Keratinocyte (primary cell): ENCODE measurements at regions not wholly inside any gene's neighbourhood (a gene's known extent, or its start where the extent isn't known, plus 50 kb on each side); places are given as distances from the start of the nearest gene placed in this dataset.

Experiments
- EZH2 ChIP-seq: IDR thresholded peaks from one replicate; pipeline ENCODE4 v1.6.1; 2012; ENCODE audit warnings: inconsistent platforms, mild to moderate bottlenecking, low read length, moderate library complexity
- TF ChIP-seq, protein P1 (sequence below), 3 experiments: IDR thresholded peaks in 1 of 3; conservative IDR thresholded peaks in 1 of 3; optimal IDR thresholded peaks in 1 of 3; 2 replicates in 2 of 3; 3 replicates in 1 of 3; pipeline versions ENCODE3 to v1.5.1; 2011; ENCODE audit warnings: low read length in 3 of 3, mild to moderate bottlenecking in 3 of 3, moderate library complexity in 2 of 3, control low read depth in 1 of 3, inconsistent platforms in 1 of 3; ENCODE audit not compliant: insufficient read depth in 2 of 3; ENCODE audit errors: extremely low read depth in 1 of 3

- TF ChIP-seq, protein P1, sequence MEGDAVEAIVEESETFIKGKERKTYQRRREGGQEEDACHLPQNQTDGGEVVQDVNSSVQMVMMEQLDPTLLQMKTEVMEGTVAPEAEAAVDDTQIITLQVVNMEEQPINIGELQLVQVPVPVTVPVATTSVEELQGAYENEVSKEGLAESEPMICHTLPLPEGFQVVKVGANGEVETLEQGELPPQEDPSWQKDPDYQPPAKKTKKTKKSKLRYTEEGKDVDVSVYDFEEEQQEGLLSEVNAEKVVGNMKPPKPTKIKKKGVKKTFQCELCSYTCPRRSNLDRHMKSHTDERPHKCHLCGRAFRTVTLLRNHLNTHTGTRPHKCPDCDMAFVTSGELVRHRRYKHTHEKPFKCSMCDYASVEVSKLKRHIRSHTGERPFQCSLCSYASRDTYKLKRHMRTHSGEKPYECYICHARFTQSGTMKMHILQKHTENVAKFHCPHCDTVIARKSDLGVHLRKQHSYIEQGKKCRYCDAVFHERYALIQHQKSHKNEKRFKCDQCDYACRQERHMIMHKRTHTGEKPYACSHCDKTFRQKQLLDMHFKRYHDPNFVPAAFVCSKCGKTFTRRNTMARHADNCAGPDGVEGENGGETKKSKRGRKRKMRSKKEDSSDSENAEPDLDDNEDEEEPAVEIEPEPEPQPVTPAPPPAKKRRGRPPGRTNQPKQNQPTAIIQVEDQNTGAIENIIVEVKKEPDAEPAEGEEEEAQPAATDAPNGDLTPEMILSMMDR (optimal IDR thresholded peaks at IDR 0.05 in 1 of 3, IDR thresholded peaks at IDR 0.05 in 1 of 3, conservative IDR thresholded peaks at IDR 0.05 in 1 of 3; ENCODE audit: extremely low read depth in 1 of 3, insufficient read depth in 2 of 3, low read length in 3 of 3), result no peak
- no peak for TF ChIP-seq EZH2
These were observed 50.2 kb upstream of the FAM9A start for GRCh38 chrX:8851231-8851886.
